HepG2 (cell line): ENCODE measurements at regions not wholly inside any gene's neighbourhood (a gene's known extent, or its start where the extent isn't known, plus 50 kb on each side); places are given as distances from the start of the nearest gene placed in this dataset.

Experiments used
- ATAC-seq: fragments of 200-7000 bp; cut with Tn5 transposase; 3 replicates; pipeline ENCODE4 v1.9.1; 2020; ENCODE audit warnings: mild to moderate bottlenecking, moderate library complexity
- BruUV-seq: library from RNA; stranded (reverse); fragments of 400-500 nt; replicated peaks from 2 replicates; lab custom pipeline; 2021; lab: Mats Ljungman, UMichigan
- CTCF ChIA-PET: fragments of 300-600 bp; formaldehyde crosslinking; extraction: SDS; loops from one replicate; lab custom pipeline; 2021; ENCODE audit warnings: low total read pairs, inconsistent platforms, low intra/inter-chr PET ratio; lab: Yijun Ruan, JAX
- POLR2A ChIA-PET: fragments of 350-600 bp; sonication (Branson Sonifier 250); formaldehyde crosslinking; loops from one replicate; lab custom pipeline; 2020; ENCODE audit warnings: antibody characterized with exemption, inconsistent platforms; lab: Yijun Ruan, JAX
- DNase-seq: peaks from one replicate; pipeline ENCODE4 v3.0.0-alpha.2; 2015; ENCODE audit warnings: low spot score
- FAIRE-seq: peaks from 3 replicates; lab custom pipeline; 2011; peaks lifted over from hg19 to GRCh38; lab: Jason Lieb, UNC
- H2AFZ ChIP-seq: one replicate; pipeline ENCODE4 v1.6.1; 2011; ENCODE audit warnings: low read length, inconsistent platforms
- H3K27ac ChIP-seq: fragments of 300-600 bp; 3 replicates; pipeline ENCODE4 v1.8.0; 2011; ENCODE audit warnings: mixed run types, mild to moderate bottlenecking, mixed read lengths, low read length, inconsistent platforms; ENCODE audit not compliant: insufficient read depth; ENCODE audit errors: extremely low read length
- H3K27me3 ChIP-seq, 2 experiments: fragments of 200-600 bp in 1 of 2; 2 replicates in 1 of 2; 3 replicates in 1 of 2; pipeline versions ENCODE4 v1.6.0 to v1.8.0; 2011; ENCODE audit warnings: low read length in 2 of 2, mild to moderate bottlenecking in 2 of 2, moderate library complexity in 2 of 2, inconsistent platforms in 1 of 2; ENCODE audit not compliant: insufficient read depth in 2 of 2, control insufficient read depth in 1 of 2
- H3K36me3 ChIP-seq, 2 experiments: fragments of 200-600 bp in 1 of 2; replicated peaks in 1 of 2; 2 replicates in 1 of 2; 3 replicates in 1 of 2; pipeline versions ENCODE4 v1.5.1 to v1.8.0; 2011; ENCODE audit warnings: low read length in 2 of 2, inconsistent platforms in 1 of 2; ENCODE audit not compliant: insufficient read depth in 2 of 2, control insufficient read depth in 1 of 2
- H3K4me1 ChIP-seq: 2 replicates; pipeline ENCODE4 v1.5.1; 2012; ENCODE audit warnings: low read length, inconsistent platforms; ENCODE audit not compliant: insufficient read depth
- H3K4me2 ChIP-seq: 2 replicates; pipeline ENCODE4 v1.6.0; 2011; ENCODE audit warnings: low read depth, low read length, inconsistent platforms
- H3K4me3 ChIP-seq, 3 experiments: fragments of 200-600 bp in 1 of 3; sonication (generic), shearing (Covaris generic) in 1 of 3; replicated peaks in 1 of 3; 2 replicates each; pipeline ENCODE4 v1.5.1; 2011 to 2016; ENCODE audit warnings: low read length in 3 of 3, inconsistent platforms in 2 of 3, low read depth in 2 of 3, mild to moderate bottlenecking in 2 of 3, control low read depth in 1 of 3, mixed read lengths in 1 of 3; ENCODE audit not compliant: insufficient read depth in 1 of 3
- H3K79me2 ChIP-seq: one replicate; pipeline ENCODE4 v1.6.1; 2011; ENCODE audit warnings: low read length, inconsistent platforms; ENCODE audit not compliant: insufficient read depth
- H3K9ac ChIP-seq: 2 replicates; pipeline ENCODE4 v1.6.0; 2011; ENCODE audit warnings: mild to moderate bottlenecking, low read depth, low read length, inconsistent platforms; ENCODE audit not compliant: insufficient read depth
- H3K9me3 ChIP-seq: 2 replicates; pipeline ENCODE4 v1.5.1; 2012; ENCODE audit warnings: mild to moderate bottlenecking, low read length
- H4K20me1 ChIP-seq: 2 replicates; pipeline ENCODE4 v1.6.0; 2011; ENCODE audit warnings: inconsistent platforms, mild to moderate bottlenecking, low read length, moderate library complexity; ENCODE audit not compliant: insufficient read depth
- AKAP8 ChIP-seq: sonication (generic); formaldehyde crosslinking; IDR thresholded peaks from 2 replicates; pipeline ENCODE4 v1.5.1; 2020; ENCODE audit warnings: mild to moderate bottlenecking, missing genetic modification reagents
- E2F1 ChIP-seq: sonication (generic); formaldehyde crosslinking; IDR thresholded peaks from 2 replicates; pipeline ENCODE4 v1.5.0; 2020; ENCODE audit warnings: missing genetic modification reagents
- KDM6A ChIP-seq: IDR thresholded peaks from 2 replicates; pipeline ENCODE4 v1.6.1; 2016; ENCODE audit warnings: low read depth
- MIXL1 ChIP-seq: IDR thresholded peaks from 2 replicates; pipeline ENCODE4 v1.6.1; 2016
- PRDM4 ChIP-seq: sonication (generic); formaldehyde crosslinking; IDR thresholded peaks from 2 replicates; pipeline ENCODE4 v1.9.0; 2021; ENCODE audit warnings: missing genetic modification reagents, borderline replicate concordance
- SNAPC2 ChIP-seq: sonication (generic); formaldehyde crosslinking; IDR thresholded peaks from 2 replicates; pipeline ENCODE4 v1.8.1; 2022; ENCODE audit warnings: mild to moderate bottlenecking, missing genetic modification reagents
- ZBTB44 ChIP-seq: sonication (generic); formaldehyde crosslinking; IDR thresholded peaks from 2 replicates; pipeline ENCODE4 v1.4.0; 2020; ENCODE audit warnings: missing genetic modification reagents
- ZNF263 ChIP-seq: sonication (generic); formaldehyde crosslinking; IDR thresholded peaks from 2 replicates; pipeline ENCODE4 v1.4.0; 2020; ENCODE audit warnings: missing genetic modification reagents
- ZNF484 ChIP-seq: sonication (generic); formaldehyde crosslinking; IDR thresholded peaks from 2 replicates; pipeline ENCODE4 v1.5.1; 2020; ENCODE audit warnings: mild to moderate bottlenecking, low read depth, missing genetic modification reagents, borderline replicate concordance
- ZNF496 ChIP-seq: sonication (generic); formaldehyde crosslinking; IDR thresholded peaks from 2 replicates; pipeline ENCODE4 v1.8.1; 2023; ENCODE audit warnings: mild to moderate bottlenecking, moderate library complexity, missing genetic modification reagents; ENCODE audit not compliant: insufficient replicate concordance
- ZNF747 ChIP-seq: sonication (generic); formaldehyde crosslinking; IDR thresholded peaks from 2 replicates; pipeline ENCODE4 v1.8.1; 2023; ENCODE audit warnings: missing genetic modification reagents, mild to moderate bottlenecking, borderline replicate concordance
- ZNF770 ChIP-seq: sonication (generic); formaldehyde crosslinking; IDR thresholded peaks from 2 replicates; pipeline ENCODE4 v1.5.0; 2020; ENCODE audit warnings: mild to moderate bottlenecking, missing genetic modification reagents
- WGBS: methylation state at CpG from one replicate; pipeline ENCODE4 v1.1.6; 2017; ENCODE audit warnings: low lambda C conversion rate; 5-methylcytosine and 5-hydroxymethylcytosine counted together
- in situ Hi-C: cut with HindIII; loops from 2 replicates; pipeline ENCODE4 v1.10.0; 2017; ENCODE audit warnings: low pct_unique_long_range_greater_than_20kb; ENCODE audit not compliant: extremely low pct_ligation_motif_present
- intact Hi-C: fragments of 100-400 bp; cut with micrococcal nuclease; formaldehyde crosslinking; loops from one replicate; pipeline ENCODE4 v1.10.0; 2022; ENCODE audit not compliant: unreplicated experiment

GRCh38 chr13:111475488-111475887, 155.0 kb downstream of the TEX29 start:
- CTCF ChIA-PET: interaction anchor here (2.4 kb wide), 1 partner anchor 968 kb away, joined by 32 read pairs; no protein-coding TSS in a partner anchor
- no peaks in the 10 kb centered on the region for H4K20me1 ChIP-seq
- H3K27ac ChIP-seq: no peak overlapping the region
- intact Hi-C loops (no loop called here), in situ Hi-C loops (loop anchor here (10.0 kb wide), 1 partner anchor 1129 kb away; no protein-coding TSS in a partner anchor)
- BruUV-seq: no TSS peak
- H2AFZ ChIP-seq: no peak overlapping the region
- H3K79me2 ChIP-seq: no peaks in the 10 kb centered on the region
- H3K4me2 ChIP-seq: no peak overlapping the region
- no peaks in the 10 kb centered on the region for H3K36me3 ChIP-seq
- no peak overlapping the region for H3K4me3 ChIP-seq
- no peak overlapping the region for H3K9ac ChIP-seq
- POLR2A ChIA-PET: no interaction called here
- no peak for DNase-seq
- H3K27me3 ChIP-seq: peaks cover 3 to 58% of the 10 kb centered on the region in 2 experiments; a peak in 4 of 5 replicates
- no peaks in the 10 kb centered on the region for H3K4me1 ChIP-seq
- ATAC-seq: no peak
- WGBS: 20% methylated on average over 7 of the region's 8 CpGs
- no peaks in the 10 kb centered on the region for H3K9me3 ChIP-seq
- FAIRE-seq: no peak
- TF ChIP-seq ZBTB44 (CRISPR knock-in tag) (no peak), ZNF770 (CRISPR knock-in tag) (no peak), ZNF263 (CRISPR knock-in tag) (no peak), ZNF484 (CRISPR knock-in tag) (no peak), E2F1 (CRISPR knock-in tag) (no peak), KDM6A (CRISPR knock-in tag) (no peak), ZNF496 (no peak), SNAPC2 (CRISPR knock-in tag) (no peak), ZNF747 (CRISPR knock-in tag) (no peak), AKAP8 (no peak), MIXL1 (CRISPR knock-in tag) (no peak), PRDM4 (CRISPR knock-in tag) (no peak)
- TF ChIP-seq, all 625 proteins: peak for 0
